Smooth muscle cell (in vitro differentiated cells): ENCODE measurements at regions not wholly inside any gene's neighbourhood (a gene's known extent, or its start where the extent isn't known, plus 50 kb on each side); places are given as distances from the start of the nearest gene placed in this dataset.

Experiments
- DNase-seq: peaks from one replicate; lab custom pipeline; 2025; ENCODE audit not compliant: unreplicated experiment; lab: John Stamatoyannopoulos, UW
- H2AFZ ChIP-seq: fragments of 200-600 bp; sonication (generic); 2 replicates; pipeline ENCODE4 v1.6.0; 2016; ENCODE audit warnings: antibody characterized with exemption, low read depth, mild to moderate bottlenecking
- H3F3A ChIP-seq: fragments of 200-600 bp; sonication (generic); 2 replicates; pipeline ENCODE4 v1.6.0; 2017; ENCODE audit warnings: antibody characterized with exemption, low read depth
- H3K27ac ChIP-seq: fragments of 200-600 bp; sonication (generic); 2 replicates; pipeline ENCODE4 v1.5.1; 2016; ENCODE audit warnings: low read depth, mild to moderate bottlenecking
- H3K27me3 ChIP-seq: fragments of 200-600 bp; sonication (generic); 2 replicates; pipeline ENCODE4 v1.6.1; 2016; ENCODE audit warnings: low read depth, mild to moderate bottlenecking
- H3K36me3 ChIP-seq: fragments of 200-600 bp; sonication (generic); 2 replicates; pipeline ENCODE4 v1.5.1; 2016; ENCODE audit warnings: low read depth
- H3K4me1 ChIP-seq: fragments of 200-600 bp; sonication (generic); 2 replicates; pipeline ENCODE4 v1.5.1; 2016; ENCODE audit warnings: low read depth
- H3K4me2 ChIP-seq: fragments of 200-600 bp; sonication (generic); 2 replicates; pipeline ENCODE4 v1.6.0; 2016; ENCODE audit warnings: mild to moderate bottlenecking
- H3K4me3 ChIP-seq: fragments of 200-600 bp; sonication (generic); 2 replicates; pipeline ENCODE4 v1.5.1; 2016; ENCODE audit warnings: mild to moderate bottlenecking
- H3K79me2 ChIP-seq: fragments of 200-600 bp; sonication (generic); 2 replicates; pipeline ENCODE4 v1.6.0; 2016; ENCODE audit warnings: low read depth, mild to moderate bottlenecking
- H3K9ac ChIP-seq: fragments of 200-600 bp; sonication (generic); 2 replicates; pipeline ENCODE4 v1.6.0; 2016; ENCODE audit warnings: low read depth
- H3K9me3 ChIP-seq: fragments of 200-600 bp; sonication (generic); replicated peaks from 2 replicates; pipeline ENCODE4 v1.5.1; 2016; ENCODE audit warnings: low read depth
- H4K20me1 ChIP-seq: fragments of 200-600 bp; sonication (generic); 2 replicates; pipeline ENCODE4 v1.6.0; 2016; ENCODE audit warnings: low read depth
- WGBS: methylation state at CpG from one replicate; pipeline ENCODE4 v1.1.7; 2016; ENCODE audit warnings: low lambda C conversion rate; 5-methylcytosine and 5-hydroxymethylcytosine counted together
- TF ChIP-seq, protein P1 (sequence below): fragments of 200-600 bp; sonication (generic); IDR thresholded peaks from 2 replicates; pipeline ENCODE4 v1.5.1; 2017; ENCODE audit warnings: borderline replicate concordance, mild to moderate bottlenecking, antibody characterized with exemption; ENCODE audit not compliant: insufficient read depth, poor library complexity, severe bottlenecking

DNA sequence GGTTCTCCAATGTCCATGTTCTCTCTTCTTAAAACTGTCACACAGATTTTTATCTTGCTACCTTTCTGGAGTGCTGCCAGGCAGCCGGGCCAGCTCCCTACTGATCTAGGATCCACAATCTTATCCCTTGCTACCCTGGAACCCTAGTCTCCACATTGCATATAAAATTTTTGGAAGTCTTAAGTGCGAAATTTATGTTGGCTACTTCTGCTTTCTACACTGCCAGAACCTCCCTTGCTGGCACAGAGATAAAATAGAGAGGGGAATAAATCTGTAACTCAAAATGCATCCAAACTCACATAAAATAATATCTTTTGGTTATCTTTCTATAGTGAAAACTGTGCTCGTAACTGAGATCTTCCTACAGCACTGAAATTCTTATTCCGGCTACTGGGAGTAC, 182.6 kb downstream of the ZPLD1 start:
- H3K36me3 ChIP-seq = no peaks in the 10 kb centered on the region
- no peak for DNase-seq
- no peak overlapping the region for H3K9ac ChIP-seq
- TF ChIP-seq, protein P1, sequence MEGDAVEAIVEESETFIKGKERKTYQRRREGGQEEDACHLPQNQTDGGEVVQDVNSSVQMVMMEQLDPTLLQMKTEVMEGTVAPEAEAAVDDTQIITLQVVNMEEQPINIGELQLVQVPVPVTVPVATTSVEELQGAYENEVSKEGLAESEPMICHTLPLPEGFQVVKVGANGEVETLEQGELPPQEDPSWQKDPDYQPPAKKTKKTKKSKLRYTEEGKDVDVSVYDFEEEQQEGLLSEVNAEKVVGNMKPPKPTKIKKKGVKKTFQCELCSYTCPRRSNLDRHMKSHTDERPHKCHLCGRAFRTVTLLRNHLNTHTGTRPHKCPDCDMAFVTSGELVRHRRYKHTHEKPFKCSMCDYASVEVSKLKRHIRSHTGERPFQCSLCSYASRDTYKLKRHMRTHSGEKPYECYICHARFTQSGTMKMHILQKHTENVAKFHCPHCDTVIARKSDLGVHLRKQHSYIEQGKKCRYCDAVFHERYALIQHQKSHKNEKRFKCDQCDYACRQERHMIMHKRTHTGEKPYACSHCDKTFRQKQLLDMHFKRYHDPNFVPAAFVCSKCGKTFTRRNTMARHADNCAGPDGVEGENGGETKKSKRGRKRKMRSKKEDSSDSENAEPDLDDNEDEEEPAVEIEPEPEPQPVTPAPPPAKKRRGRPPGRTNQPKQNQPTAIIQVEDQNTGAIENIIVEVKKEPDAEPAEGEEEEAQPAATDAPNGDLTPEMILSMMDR = no peak
- no peaks in the 10 kb centered on the region for H3K4me1 ChIP-seq
- no peaks in the 10 kb centered on the region for H4K20me1 ChIP-seq
- no peak overlapping the region for H3K27ac ChIP-seq
- no peaks in the 10 kb centered on the region for H3F3A ChIP-seq
- no peak overlapping the region for H2AFZ ChIP-seq
- H3K9me3 ChIP-seq = no peaks in the 10 kb centered on the region
- H3K27me3 ChIP-seq = no peaks in the 10 kb centered on the region
- H3K4me3 ChIP-seq = no peak overlapping the region
- no peaks in the 10 kb centered on the region for H3K79me2 ChIP-seq
- H3K4me2 ChIP-seq = no peak overlapping the region
- 86% methylated on average over 4 of the region's 4 CpGs for WGBS

DNA sequence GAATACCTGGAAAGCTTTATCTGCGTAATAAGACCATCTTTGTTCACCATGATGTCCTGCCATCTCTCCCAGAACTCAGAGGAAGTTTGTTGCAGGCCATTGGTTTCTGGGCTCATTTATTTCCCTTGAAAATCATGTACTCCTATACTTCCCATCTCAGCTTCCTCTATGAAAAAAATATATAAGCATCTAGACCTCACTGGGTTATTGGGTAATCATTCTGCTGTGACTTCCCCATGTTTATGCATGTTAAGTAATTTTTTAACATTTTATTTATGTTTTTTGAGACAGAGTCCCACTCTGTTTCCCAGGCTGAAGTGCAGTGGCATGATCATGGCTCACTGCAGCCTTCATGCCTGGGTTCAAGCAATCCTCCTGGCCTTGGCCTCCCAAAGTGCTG, 184.5 kb downstream of the ZPLD1 start:
- TF ChIP-seq, protein P1 = no peak
- H3K9me3 ChIP-seq = no peaks in the 10 kb centered on the region
- H3K27me3 ChIP-seq = no peaks in the 10 kb centered on the region
- H3K36me3 ChIP-seq = no peaks in the 10 kb centered on the region
- H3K27ac ChIP-seq = no peak overlapping the region
- H3K4me2 ChIP-seq = no peak overlapping the region
- no peaks in the 10 kb centered on the region for H4K20me1 ChIP-seq
- no peak overlapping the region for H3K9ac ChIP-seq
- no peak overlapping the region for H3K4me3 ChIP-seq
- 95% methylated on average over 1 of the region's 1 CpG for WGBS
- DNase-seq = no peak
- no peaks in the 10 kb centered on the region for H3K4me1 ChIP-seq
- H2AFZ ChIP-seq = no peak overlapping the region
- no peaks in the 10 kb centered on the region for H3K79me2 ChIP-seq
- no peaks in the 10 kb centered on the region for H3F3A ChIP-seq

DNA sequence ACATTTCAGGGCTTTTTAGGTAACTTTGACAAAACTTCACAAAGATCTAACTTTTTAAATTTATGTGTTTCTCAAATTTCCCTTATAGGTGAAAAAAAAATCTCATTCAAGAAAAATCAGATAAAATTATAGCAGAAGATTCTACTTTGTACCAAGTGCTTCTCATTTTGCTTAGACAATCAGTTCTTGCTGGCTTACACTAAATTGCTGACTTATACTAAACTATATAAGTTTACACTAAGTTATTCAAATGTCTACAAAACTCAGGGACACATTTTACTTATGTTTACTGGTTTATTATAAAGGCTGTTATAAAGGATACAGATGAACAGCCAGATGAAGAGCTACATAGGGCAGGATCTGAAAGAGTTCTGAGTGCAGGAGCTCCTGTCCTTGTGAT, 195.1 kb downstream of the ZPLD1 start:
- Histone ChIP-seq H3K9ac (no peak overlapping the region), H3K27ac (no peak overlapping the region), H3K79me2 (no peaks in the 10 kb centered on the region), H2AFZ (no peak overlapping the region), H3K27me3 (no peaks in the 10 kb centered on the region), H3F3A (no peaks in the 10 kb centered on the region), H3K4me1 (no peaks in the 10 kb centered on the region), H3K4me2 (no peak overlapping the region), H3K36me3 (no peaks in the 10 kb centered on the region), H3K9me3 (no peaks in the 10 kb centered on the region), H3K4me3 (no peak overlapping the region), H4K20me1 (no peaks in the 10 kb centered on the region)
- TF ChIP-seq, protein P1 = no peak
- no peak for DNase-seq

DNA sequence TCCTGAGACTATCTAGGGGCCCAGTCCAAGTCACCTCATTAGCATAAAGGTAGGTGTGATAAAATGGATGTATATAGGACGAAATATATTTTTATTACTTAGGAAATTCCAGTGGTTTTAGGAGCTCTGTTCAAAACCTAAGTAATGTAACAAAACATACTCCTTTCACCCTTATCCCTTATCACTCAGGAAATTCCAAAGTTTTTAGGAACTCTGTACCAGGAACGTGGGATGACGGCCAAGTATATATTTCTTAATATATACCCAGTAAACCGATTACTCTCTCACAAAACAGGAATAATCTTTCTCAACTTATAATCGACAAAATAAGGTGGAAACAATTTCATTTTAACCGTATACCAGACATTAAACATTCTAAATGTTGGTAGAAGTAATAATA, 195.7 kb downstream of the ZPLD1 start:
- Histone ChIP-seq H3K36me3 (no peaks in the 10 kb centered on the region), H3K9ac (no peak overlapping the region), H3K27me3 (no peaks in the 10 kb centered on the region), H2AFZ (no peak overlapping the region), H4K20me1 (no peaks in the 10 kb centered on the region), H3K4me2 (no peak overlapping the region), H3K79me2 (no peaks in the 10 kb centered on the region), H3K4me1 (no peaks in the 10 kb centered on the region), H3K27ac (no peak overlapping the region), H3K4me3 (no peak overlapping the region), H3K9me3 (no peaks in the 10 kb centered on the region), H3F3A (no peaks in the 10 kb centered on the region)
- WGBS = 67% methylated on average over 6 of the region's 6 CpGs
- TF ChIP-seq, protein P1 = no peak
- no peak for DNase-seq
